Duodenal mucosa (tissue), 2 donors: ENCODE measurements at regions not wholly inside any gene's neighbourhood (a gene's known extent, or its start where the extent isn't known, plus 50 kb on each side); places are given as distances from the start of the nearest gene placed in this dataset.

ENCODE experiments used
- H3K27ac ChIP-seq: one replicate; pipeline ENCODE4 v1.7.0; 2013; ENCODE audit warnings: low read depth, low read length
- H3K27me3 ChIP-seq, 2 donors: one replicate each; pipeline ENCODE4 v1.7.0; 2013; ENCODE audit warnings: low read length in 2 of 2, control low read depth in 1 of 2; ENCODE audit not compliant: insufficient read depth in 2 of 2, control insufficient read depth in 1 of 2
- H3K36me3 ChIP-seq, 2 donors: one replicate each; pipeline ENCODE4 v1.7.0; 2013; ENCODE audit warnings: low read length in 2 of 2, control low read depth in 1 of 2; ENCODE audit not compliant: insufficient read depth in 2 of 2, control insufficient read depth in 1 of 2
- H3K4me1 ChIP-seq, 2 donors: one replicate each; pipeline ENCODE4 v1.7.0; 2013; ENCODE audit warnings: low read length in 2 of 2, control low read depth in 1 of 2; ENCODE audit not compliant: insufficient read depth in 2 of 2, control insufficient read depth in 1 of 2
- H3K4me3 ChIP-seq, 2 donors: one replicate each; pipeline ENCODE4 v1.7.0; 2013; ENCODE audit warnings: low read length in 2 of 2, low read depth in 1 of 2
- H3K9ac ChIP-seq, 2 donors: one replicate each; pipeline ENCODE4 v1.7.0; 2013; ENCODE audit warnings: low read length in 2 of 2, low read depth in 1 of 2
- H3K9me3 ChIP-seq, 2 donors: one replicate each; pipeline ENCODE4 v1.7.0; 2013; ENCODE audit warnings: low read length in 2 of 2, control low read depth in 1 of 2; ENCODE audit not compliant: control insufficient read depth in 1 of 2

DNA sequence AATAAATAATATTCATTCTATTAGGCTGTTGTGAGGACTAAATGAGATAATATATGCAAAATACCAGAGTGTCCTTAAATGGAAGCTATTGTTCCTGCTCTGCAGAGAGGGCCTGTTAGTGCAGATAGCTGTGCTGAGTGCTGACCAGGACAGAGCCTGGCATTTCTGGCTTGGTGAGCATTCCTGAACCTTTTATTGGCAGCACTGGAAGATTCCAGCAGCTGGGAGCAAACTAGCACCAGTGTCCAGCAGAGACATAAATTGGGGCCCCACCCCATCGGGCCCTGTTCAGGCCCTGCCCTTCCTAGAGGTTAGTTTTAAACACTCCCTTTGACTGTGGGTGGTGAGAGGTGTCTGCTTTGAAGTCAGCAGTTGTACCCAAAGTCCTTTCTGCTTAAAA is 85.9 kb upstream of the GADD45A start:
- Histone ChIP-seq H3K27me3 (no peaks in the 10 kb centered on the region), H3K9ac (no peak overlapping the region), H3K4me1 (no peaks in the 10 kb centered on the region), H3K9me3 (no peaks in the 10 kb centered on the region), H3K27ac (no peak overlapping the region), H3K36me3 (no peaks in the 10 kb centered on the region), H3K4me3 (no peak overlapping the region)

DNA sequence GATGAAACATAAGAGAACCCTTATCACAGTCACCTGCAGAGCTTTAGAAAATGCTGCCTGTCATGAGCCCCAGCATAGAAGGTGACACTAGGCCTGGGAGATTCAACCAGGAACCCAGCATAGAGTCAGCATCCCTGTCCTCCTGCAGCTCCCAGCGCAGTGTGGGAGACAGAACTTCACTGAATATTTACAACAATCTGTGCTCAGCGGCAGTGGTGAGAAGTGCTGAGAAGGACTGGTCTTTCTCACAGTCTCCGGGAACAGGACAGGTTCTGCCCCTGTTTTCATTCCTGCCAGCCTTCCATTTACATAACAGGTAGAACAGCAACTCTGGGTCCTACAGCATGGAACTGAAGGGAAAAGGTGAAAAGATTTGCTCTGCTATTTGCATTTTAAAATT is 83.5 kb upstream of the GADD45A start:
- Histone ChIP-seq H3K9me3 (no peaks in the 10 kb centered on the region), H3K4me1 (no peaks in the 10 kb centered on the region), H3K4me3 (no peak overlapping the region), H3K27ac (no peak overlapping the region), H3K36me3 (no peaks in the 10 kb centered on the region), H3K9ac (no peak overlapping the region), H3K27me3 (no peaks in the 10 kb centered on the region)

- no peaks in the 10 kb centered on the region for H3K9me3 ChIP-seq
- no peaks in the 10 kb centered on the region for H3K4me1 ChIP-seq
Observed at GRCh38 chr1:67601955-67602354, 83.0 kb upstream of the GADD45A start.

GRCh38 chr1:67604778-67605177 is 80.2 kb upstream of the GADD45A start:
- H3K36me3 ChIP-seq = no peaks in the 10 kb centered on the region
- H3K27ac ChIP-seq = no peak overlapping the region
- H3K4me3 ChIP-seq = no peak overlapping the region
- H3K9ac ChIP-seq = no peak overlapping the region
- no peaks in the 10 kb centered on the region for H3K27me3 ChIP-seq
- no peaks in the 10 kb centered on the region for H3K4me1 ChIP-seq
- H3K9me3 ChIP-seq = no peaks in the 10 kb centered on the region

More at GRCh38 chr1:67601955-67602354, 83.0 kb upstream of the GADD45A start:
- Histone ChIP-seq H3K9ac (no peak overlapping the region), H3K27ac (no peak overlapping the region), H3K36me3 (no peaks in the 10 kb centered on the region), H3K4me3 (no peak overlapping the region), H3K27me3 (no peaks in the 10 kb centered on the region)

- H3K9ac ChIP-seq = no peak overlapping the region
- no peaks in the 10 kb centered on the region for H3K4me1 ChIP-seq
- no peaks in the 10 kb centered on the region for H3K27me3 ChIP-seq
- no peak overlapping the region for H3K27ac ChIP-seq
- no peaks in the 10 kb centered on the region for H3K36me3 ChIP-seq
- no peak overlapping the region for H3K4me3 ChIP-seq
- no peaks in the 10 kb centered on the region for H3K9me3 ChIP-seq
Observed at GRCh38 chr1:67605209-67605780, 79.7 kb upstream of the GADD45A start.

DNA sequence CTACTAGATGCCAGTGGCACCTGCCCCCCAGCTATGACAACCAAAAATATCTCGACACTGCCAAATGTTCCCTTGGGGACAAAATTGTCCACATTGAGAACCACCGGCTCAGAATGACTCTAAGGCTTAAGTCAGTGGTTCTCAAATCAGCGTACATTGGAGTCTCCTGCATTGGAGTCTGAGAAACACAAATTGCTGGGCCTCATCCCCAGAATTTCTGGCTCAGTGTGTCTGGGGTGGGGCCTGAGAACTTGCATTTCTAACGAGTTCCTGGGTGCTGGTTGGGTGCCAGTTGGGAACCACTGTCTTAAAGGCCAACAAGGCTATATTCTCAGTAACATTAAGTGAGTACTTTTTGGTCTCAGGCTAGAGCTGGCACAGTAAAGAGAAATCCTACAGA is 77.7 kb upstream of the GADD45A start:
- H3K4me1 ChIP-seq = no peaks in the 10 kb centered on the region
- H3K9me3 ChIP-seq = no peaks in the 10 kb centered on the region
- H3K9ac ChIP-seq = no peak overlapping the region
- no peaks in the 10 kb centered on the region for H3K36me3 ChIP-seq
- no peak overlapping the region for H3K4me3 ChIP-seq
- H3K27me3 ChIP-seq = no peaks in the 10 kb centered on the region
- H3K27ac ChIP-seq = no peak overlapping the region

DNA sequence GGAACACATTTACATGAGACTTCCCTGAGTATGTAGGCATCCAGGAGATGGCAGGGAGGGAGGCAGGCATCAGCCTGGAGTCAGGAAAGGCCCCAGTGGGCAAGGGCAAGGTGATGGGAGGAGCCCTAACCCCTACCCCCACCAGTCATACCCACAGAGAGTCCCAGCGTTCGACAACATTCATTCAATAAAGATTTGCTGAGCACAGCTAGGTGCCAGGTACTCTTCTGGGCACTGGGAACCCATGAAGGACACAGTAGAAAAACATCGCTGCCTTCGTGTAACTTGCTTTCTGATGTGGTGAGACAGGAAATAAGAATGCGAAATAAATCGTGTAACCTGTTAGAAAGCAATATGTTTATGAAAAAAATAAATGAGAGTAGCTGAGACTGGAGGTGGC is 77.3 kb upstream of the GADD45A start:
- Histone ChIP-seq H3K36me3 (no peaks in the 10 kb centered on the region), H3K27me3 (no peaks in the 10 kb centered on the region), H3K27ac (no peak overlapping the region), H3K4me3 (no peak overlapping the region), H3K4me1 (no peaks in the 10 kb centered on the region), H3K9me3 (no peaks in the 10 kb centered on the region), H3K9ac (no peak overlapping the region)

DNA sequence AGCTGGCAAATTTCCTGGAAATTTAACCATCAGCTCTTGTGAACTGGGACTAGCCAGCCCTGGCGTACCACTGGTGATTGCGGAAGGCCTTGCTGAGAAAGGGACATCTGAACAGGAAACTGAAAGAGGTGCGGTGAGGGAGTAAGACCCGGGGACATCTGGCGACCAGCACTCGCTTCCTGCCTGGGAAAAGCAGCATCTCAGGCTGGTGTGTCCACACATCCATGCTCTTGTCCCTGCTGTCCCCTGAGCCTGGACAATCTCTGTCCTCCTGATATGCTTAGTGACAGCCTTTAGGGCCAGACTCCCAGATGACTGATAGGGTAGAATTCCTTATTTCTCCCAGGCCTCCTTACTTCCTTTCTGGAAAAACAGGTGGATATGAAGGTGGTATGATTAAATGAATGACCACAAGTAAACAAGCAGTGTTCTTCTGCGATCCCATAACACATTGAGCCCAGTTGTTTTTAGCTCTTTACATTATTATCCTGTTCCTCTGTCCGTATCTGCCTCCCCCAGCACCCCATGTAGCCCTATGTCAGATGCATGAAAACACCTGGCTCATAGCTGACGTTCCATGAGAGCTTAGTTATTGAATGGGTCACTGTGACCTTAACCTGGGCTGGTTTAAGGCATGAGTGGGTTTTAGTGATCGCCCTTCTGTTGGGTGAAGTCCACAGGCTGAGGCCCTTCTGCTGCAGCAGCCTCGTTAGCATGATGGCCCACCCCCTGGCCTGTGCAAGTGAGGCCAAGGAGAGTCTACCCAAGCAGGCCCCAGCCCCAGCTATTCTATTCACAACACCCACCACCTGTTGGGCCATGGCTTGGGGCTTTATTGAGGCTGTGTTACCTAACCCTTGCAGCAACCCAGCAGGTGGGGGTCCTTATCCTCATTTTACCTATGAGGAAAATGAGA is 76.1 kb upstream of the GADD45A start:
- H3K27ac ChIP-seq = peak overlapping the region; percentile 24

DNA sequence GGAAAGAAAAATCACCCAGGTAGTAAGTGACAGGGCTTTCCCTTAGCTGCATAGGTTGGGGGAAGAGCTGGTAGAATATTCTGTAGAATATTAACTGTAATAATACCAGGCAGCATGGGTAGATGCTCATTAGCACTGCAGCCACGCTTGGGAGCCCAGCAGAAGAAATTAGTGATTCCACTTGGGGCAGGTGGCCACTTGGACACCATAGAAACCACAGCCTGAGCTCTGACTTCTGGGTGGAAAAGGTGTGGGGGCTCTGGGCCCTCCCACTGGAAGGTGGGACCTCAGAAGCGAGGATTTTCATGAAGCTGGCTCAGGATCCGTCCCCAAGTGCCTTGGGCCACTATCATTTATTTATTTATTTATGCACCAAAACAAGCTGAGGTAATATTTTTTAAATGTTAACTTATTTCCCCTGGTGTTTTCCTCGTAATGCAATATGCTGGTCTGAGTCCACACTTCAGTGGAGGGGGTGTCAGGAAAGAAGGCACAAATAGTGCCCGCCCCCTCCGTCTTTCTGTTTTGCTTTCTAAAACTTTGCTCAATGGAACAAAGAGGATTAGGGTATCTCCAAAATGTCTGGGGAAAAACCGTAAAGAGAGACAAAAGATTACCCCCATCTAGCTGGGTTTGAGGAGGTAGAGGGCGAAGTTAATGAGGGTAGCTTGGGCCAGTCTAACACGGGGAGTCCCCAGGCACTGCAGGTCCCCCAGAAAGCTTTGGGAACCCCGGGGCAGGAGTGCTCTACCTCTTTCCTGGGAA is 75.2 kb upstream of the GADD45A start:
- no peaks in the 10 kb centered on the region for H3K4me1 ChIP-seq
- H3K9ac ChIP-seq = no peak overlapping the region
- H3K27ac ChIP-seq = no peak overlapping the region
- no peaks in the 10 kb centered on the region for H3K36me3 ChIP-seq
- no peak overlapping the region for H3K4me3 ChIP-seq
- H3K27me3 ChIP-seq = no peaks in the 10 kb centered on the region
- no peaks in the 10 kb centered on the region for H3K9me3 ChIP-seq

More for the DNA sequence above, 76.1 kb upstream of the GADD45A start:
- H3K27me3 ChIP-seq = no peaks in the 10 kb centered on the region
- H3K4me3 ChIP-seq = no peak overlapping the region
- H3K9me3 ChIP-seq = no peaks in the 10 kb centered on the region
- H3K4me1 ChIP-seq = no peaks in the 10 kb centered on the region
- no peaks in the 10 kb centered on the region for H3K36me3 ChIP-seq
- no peak overlapping the region for H3K9ac ChIP-seq

DNA sequence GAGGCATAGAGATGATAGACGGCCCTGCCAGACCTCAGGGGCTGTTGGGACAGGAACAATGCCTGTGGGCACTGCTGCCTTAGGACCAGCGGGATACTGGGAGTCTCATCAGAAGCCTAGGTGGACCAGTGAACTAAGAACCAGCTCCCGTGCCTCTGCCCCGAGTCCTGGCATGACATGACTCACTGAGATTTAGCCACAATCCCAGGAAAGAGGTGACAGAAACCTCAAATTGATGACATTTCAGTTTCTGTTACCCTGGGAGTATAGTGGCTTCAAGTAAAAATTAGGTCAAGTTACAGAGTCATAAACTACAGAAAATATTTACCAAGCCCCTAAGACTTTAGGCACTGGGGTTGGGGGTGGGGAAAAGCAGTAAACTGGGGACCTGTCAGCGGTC is 74.6 kb upstream of the GADD45A start:
- Histone ChIP-seq H3K4me3 (no peak overlapping the region), H3K9me3 (no peaks in the 10 kb centered on the region), H3K27ac (no peak overlapping the region), H3K27me3 (no peaks in the 10 kb centered on the region), H3K9ac (no peak overlapping the region), H3K4me1 (no peaks in the 10 kb centered on the region), H3K36me3 (no peaks in the 10 kb centered on the region)
